Heart left ventricle (tissue), 16 donors: ENCODE measurements at regions not wholly inside any gene's neighbourhood (a gene's known extent, or its start where the extent isn't known, plus 50 kb on each side); places are given as distances from the start of the nearest gene placed in this dataset.

Experiments used
- ATAC-seq, 4 donors: fragments of 200-7000 bp; cut with Tn5 transposase; one replicate each; pipeline ENCODE4 v1.9.1; 2020 to 2022; ENCODE audit warnings: moderate library complexity in 4 of 4, mild to moderate bottlenecking in 3 of 4, moderate number of reproducible peaks in 1 of 4
- DNase-seq, 5 donors: peaks; one replicate each; pipeline ENCODE4 v3.0.0-alpha.2; 2020
- H3K27ac ChIP-seq, 12 donors: fragments of 200-600 bp; sonication (generic) in 4 of 12; one replicate each; pipeline versions ENCODE4 v1.5.0 to v1.8.0; 2016 to 2022; ENCODE audit warnings: mild to moderate bottlenecking in 2 of 12
- H3K27me3 ChIP-seq, 9 donors: fragments of 200-600 bp; sonication (generic) in 2 of 9; one replicate each; pipeline versions ENCODE4 v1.5.1 to v1.8.0; 2016 to 2022; ENCODE audit warnings: mild to moderate bottlenecking in 3 of 9
- H3K36me3 ChIP-seq, 9 donors: fragments of 200-600 bp; sonication (generic) in 2 of 9; one replicate each; pipeline versions ENCODE4 v1.5.0 to v1.8.0; 2018 to 2022; ENCODE audit warnings: mild to moderate bottlenecking in 2 of 9
- H3K4me1 ChIP-seq, 12 donors: fragments of 200-600 bp; sonication (generic) in 4 of 12; one replicate each; pipeline versions ENCODE4 v1.5.0 to v1.8.0; 2016 to 2022; ENCODE audit warnings: mild to moderate bottlenecking in 3 of 12
- H3K4me3 ChIP-seq, 12 donors: fragments of 200-600 bp; sonication (generic) in 4 of 12; one replicate each; pipeline versions ENCODE4 v1.5.0 to v1.8.0; 2017 to 2022; ENCODE audit warnings: mild to moderate bottlenecking in 9 of 12, moderate library complexity in 4 of 12
- H3K9me3 ChIP-seq, 12 donors: fragments of 200-600 bp; sonication (generic) in 4 of 12; one replicate each; pipeline versions ENCODE4 v1.5.0 to v1.8.0; 2016 to 2022; ENCODE audit warnings: mild to moderate bottlenecking in 1 of 12
- CTCF ChIP-seq, 12 donors: fragments of 200-600 bp; sonication (generic) in 4 of 12; IDR thresholded peaks; one replicate each; pipeline versions ENCODE4 v1.5.0 to v1.8.0; 2018 to 2022; ENCODE audit warnings: antibody characterized with exemption in 12 of 12, mild to moderate bottlenecking in 5 of 12
- POLR2A ChIP-seq, 2 donors: fragments of 450-650 bp; IDR thresholded peaks; one replicate each; pipeline ENCODE4 v1.6.1; 2017; ENCODE audit warnings: antibody characterized with exemption in 2 of 2, mild to moderate bottlenecking in 2 of 2, moderate library complexity in 2 of 2
- WGBS, 4 donors: extraction: QIAGEN DNeasy Blood & Tissue Kit in 2 of 4; methylation state at CpG; one replicate each; pipeline versions ENCODE4 v1.1.5 to v1.1.7; 2013 to 2018; 5-methylcytosine and 5-hydroxymethylcytosine counted together
- intact Hi-C, 10 donors: fragments of 100-400 bp; cut with DNase I; formaldehyde crosslinking; loops; one replicate each; pipeline versions ENCODE4 v1.11.1 to v1.14.2; 2022
- donor health status: ischemic (EF 13 %, LVEDD 7.1; RV severe dilation, severe dysfunction).
- donor health status: healthy with polysubstance abuse.
- donor health status: DM: no; HTN: yes; CAD: no.
- donor health status: DM: no; HTN: no; CAD: no.
- donor health status: ischemic (EF 25% LVEDD 6.9; RV normal size, moderate dysfunction).
- donor health status: ischemic (EF 25% LVEDD 5.7; RV mildly dilated, moderate dysfunction).
- donor health status: healthy.
- donor health status: DM: yes; HTN: yes; CAD: no.
- donor health status: ischemic (EF 35%, LVEDD 5.7; RV mildly dilated, moderate dysfunction).
- donor health status: nonischemic (EF 11% LVEDD 7.7; RV severe dilation, severe dysfunction).
- donor health status: DM: yes; HTN: yes; CAD: no.
- donor health status: PGD.
- donor health status: ischemic (EF 29% LVEDD 5.4; RV normal size, mild dysfunction).
- donor health status: nonischemic (EF 23%, LVEDD 6.1; RV moderate dilation, normal function).

- WGBS, 4 donors, result 77 to 82% (median 82%) methylated on average over 4 of the region's 4 CpGs
- Histone ChIP-seq H3K4me1 (no peaks in the 10 kb centered on the region), H3K27ac (no peak overlapping the region), H3K27me3 (no peaks in the 10 kb centered on the region), H3K36me3 (no peaks in the 10 kb centered on the region), H3K4me3 (no peak overlapping the region), H3K9me3 (peaks cover 0 to 6% (median 0%) of the 10 kb centered on the region in 12 donors)
- ATAC-seq, result no peak
- intact Hi-C loops, result no loop called here
- TF ChIP-seq CTCF (IDR thresholded peaks at IDR 0.05) (no peak), POLR2A (IDR thresholded peaks at IDR 0.05) (no peak)
- DNase-seq, result no peak
Observed at GRCh38 chr3:1938975-1939374, 159.7 kb upstream of the CNTN4 start.

- 43 to 66% (median 56%) methylated on average over 1 of the region's 1 CpG for WGBS, 4 donors
- ATAC-seq, result no peak
Observed at GRCh38 chr3:1942781-1943180, 155.9 kb upstream of the CNTN4 start.

GRCh38 chr3:1943395-1944118 is 155.1 kb upstream of the CNTN4 start:
- DNase-seq, result no peak
- ATAC-seq, result no peak
- H3K27ac ChIP-seq, result no peak overlapping the region
- no peaks in the 10 kb centered on the region for H3K27me3 ChIP-seq
- H3K9me3 ChIP-seq, result no peaks in the 10 kb centered on the region
- no peaks in the 10 kb centered on the region for H3K36me3 ChIP-seq
- no peak overlapping the region for H3K4me3 ChIP-seq
- no peak for TF ChIP-seq POLR2A (IDR thresholded peaks at IDR 0.05)
- intact Hi-C loops, result no loop called here
- H3K4me1 ChIP-seq, result no peaks in the 10 kb centered on the region
- WGBS, 4 donors, result 44 to 51% (median 48%) methylated on average over 6 of the region's 6 CpGs

More at GRCh38 chr3:1942781-1943180, 155.9 kb upstream of the CNTN4 start:
- Histone ChIP-seq H3K36me3 (no peaks in the 10 kb centered on the region), H3K27ac (no peak overlapping the region), H3K4me3 (no peak overlapping the region), H3K27me3 (no peaks in the 10 kb centered on the region), H3K9me3 (no peaks in the 10 kb centered on the region), H3K4me1 (no peaks in the 10 kb centered on the region)
- no peak for DNase-seq
- intact Hi-C loops, result no loop called here
- TF ChIP-seq CTCF (IDR thresholded peaks at IDR 0.05) (no peak), POLR2A (IDR thresholded peaks at IDR 0.05) (no peak)

- Histone ChIP-seq H3K4me3 (no peak overlapping the region), H3K9me3 (no peaks in the 10 kb centered on the region), H3K36me3 (no peaks in the 10 kb centered on the region), H3K27me3 (no peaks in the 10 kb centered on the region), H3K4me1 (no peaks in the 10 kb centered on the region), H3K27ac (no peak overlapping the region)
- intact Hi-C loops, result no loop called here
- TF ChIP-seq POLR2A (IDR thresholded peaks at IDR 0.05), result no peak
- TF ChIP-seq CTCF (IDR thresholded peaks at IDR 0.05), result no peak
- DNase-seq (no peak), ATAC-seq (no peak)
Observed at GRCh38 chr3:1945698-1946097, 153.0 kb upstream of the CNTN4 start.

- 65 to 74% (median 70%) methylated on average over 7 of the region's 7 CpGs for WGBS, 4 donors
- no peaks in the 10 kb centered on the region for H3K4me1 ChIP-seq
- H3K27me3 ChIP-seq, result no peaks in the 10 kb centered on the region
- intact Hi-C loops, result no loop called here
- no peak overlapping the region for H3K27ac ChIP-seq
- ATAC-seq (no peak), DNase-seq (no peak)
- no peaks in the 10 kb centered on the region for H3K9me3 ChIP-seq
- no peak overlapping the region for H3K4me3 ChIP-seq
- no peaks in the 10 kb centered on the region for H3K36me3 ChIP-seq
- TF ChIP-seq CTCF (IDR thresholded peaks at IDR 0.05) (no peak), POLR2A (IDR thresholded peaks at IDR 0.05) (no peak)
Observed at GRCh38 chr3:1953536-1953935, 145.1 kb upstream of the CNTN4 start.
